SK-N-SH (cell line): ENCODE measurements at regions not wholly inside any gene's neighbourhood (a gene's known extent, or its start where the extent isn't known, plus 50 kb on each side); places are given as distances from the start of the nearest gene placed in this dataset.
A peak's percentile ranks its signal among the peaks of the same experiment; 100 is the strongest.

Experiments used
- CTCF ChIA-PET: fragments of 300-600, 350-600 bp; formaldehyde crosslinking; extraction: SDS; loops from one replicate; lab custom pipeline; 2021; lab: Yijun Ruan, JAX
- POLR2A ChIA-PET: fragments of 350-600 bp; sonication (Branson Sonifier 250); formaldehyde crosslinking; extraction: SDS; loops from one replicate; lab custom pipeline; 2020; ENCODE audit warnings: antibody characterized with exemption, inconsistent platforms; lab: Yijun Ruan, JAX
- DNase-seq: peaks from one replicate; pipeline ENCODE4 v3.0.0; 2012
- H2AFZ ChIP-seq: fragments of 200-600 bp; sonication (generic); 2 replicates; pipeline ENCODE4 v1.8.1; 2016; ENCODE audit warnings: antibody characterized with exemption, mild to moderate bottlenecking, low read depth
- H3F3A ChIP-seq: fragments of 200-600 bp; sonication (generic); replicated peaks from 2 replicates; pipeline ENCODE3; 2016; ENCODE audit warnings: antibody characterized with exemption, mild to moderate bottlenecking; ENCODE audit not compliant: insufficient read depth
- H3K27ac ChIP-seq, 2 experiments: fragments of 200-500 bp in 1 of 2; fragments of 200-600 bp in 1 of 2; sonication (Bioruptor generic) in 1 of 2; sonication (generic), shearing (Covaris generic) in 1 of 2; 2 replicates each; pipeline versions ENCODE4 v1.5.1 to v1.6.1; 2014 to 2016; ENCODE audit warnings: low read depth in 2 of 2, inconsistent platforms in 1 of 2, low read length in 1 of 2, mild to moderate bottlenecking in 1 of 2, mixed read lengths in 1 of 2
- H3K27me3 ChIP-seq: fragments of 200-600 bp; sonication (generic), shearing (Covaris generic); 2 replicates; pipeline ENCODE4 v1.6.1; 2016; ENCODE audit warnings: mixed run types; ENCODE audit not compliant: insufficient read depth
- H3K36me3 ChIP-seq, 2 experiments: fragments of 200-500 bp in 1 of 2; fragments of 200-600 bp in 1 of 2; sonication (Bioruptor generic) in 1 of 2; sonication (generic) in 1 of 2; replicated peaks in 1 of 2; 2 replicates each; pipeline versions ENCODE3 to v1.5.1; 2014 to 2016; ENCODE audit warnings: low read length in 1 of 2, mild to moderate bottlenecking in 1 of 2; ENCODE audit not compliant: insufficient read depth in 2 of 2, control insufficient read depth in 1 of 2
- H3K4me1 ChIP-seq, 2 experiments: fragments of 200-500 bp in 1 of 2; fragments of 200-600 bp in 1 of 2; sonication (Bioruptor generic) in 1 of 2; sonication (generic), shearing (Covaris generic) in 1 of 2; 2 replicates each; pipeline versions ENCODE4 v1.5.1 to v1.6.1; 2014 to 2016; ENCODE audit warnings: low read depth in 1 of 2, low read length in 1 of 2, mixed run types in 1 of 2; ENCODE audit not compliant: insufficient read depth in 2 of 2, control insufficient read depth in 1 of 2
- H3K4me2 ChIP-seq: fragments of 200-600 bp; sonication (generic), shearing (Covaris generic); 2 replicates; pipeline ENCODE4 v1.6.1; 2017; ENCODE audit warnings: mixed run types
- H3K4me3 ChIP-seq, 2 experiments: fragments of 200-500 bp in 1 of 2; fragments of 200-600 bp in 1 of 2; sonication (Bioruptor generic) in 1 of 2; sonication (generic), shearing (Covaris generic) in 1 of 2; 2 replicates each; pipeline versions ENCODE4 v1.5.1 to v1.8.1; 2014 to 2016; ENCODE audit warnings: low read depth in 2 of 2, inconsistent platforms in 1 of 2, low read length in 1 of 2, mild to moderate bottlenecking in 1 of 2, mixed read lengths in 1 of 2, moderate library complexity in 1 of 2
- H3K79me2 ChIP-seq: fragments of 200-600 bp; sonication (generic); 2 replicates; pipeline ENCODE4 v1.8.1; 2017; ENCODE audit warnings: mild to moderate bottlenecking; ENCODE audit not compliant: insufficient read depth
- H3K9ac ChIP-seq: fragments of 200-600 bp; sonication (generic); 2 replicates; pipeline ENCODE4 v1.6.1; 2017; ENCODE audit warnings: mixed run types
- H3K9me2 ChIP-seq: fragments of 200-600 bp; sonication (generic); 2 replicates; pipeline ENCODE4 v1.6.1; 2017; ENCODE audit warnings: mixed run types
- H3K9me3 ChIP-seq: fragments of 200-600 bp; sonication (generic); 2 replicates; pipeline ENCODE4 v1.6.1; 2017; ENCODE audit warnings: mixed run types, mild to moderate bottlenecking, moderate library complexity
- H4K20me1 ChIP-seq: fragments of 200-600 bp; sonication (generic); 2 replicates; pipeline ENCODE4 v1.6.1; 2017; ENCODE audit warnings: mild to moderate bottlenecking, mixed run types; ENCODE audit not compliant: insufficient read depth
- FOSL2 ChIP-seq: IDR thresholded peaks from 2 replicates; pipeline ENCODE4 v1.4.0; 2012; ENCODE audit warnings: low read depth, mild to moderate bottlenecking, moderate library complexity, borderline replicate concordance
- MEF2A ChIP-seq: IDR thresholded peaks from 2 replicates; pipeline ENCODE4 v1.4.0; 2012; ENCODE audit warnings: low read depth, borderline replicate concordance
- MXI1 ChIP-seq: IDR thresholded peaks from 2 replicates; pipeline ENCODE4 v1.6.1; 2012; ENCODE audit warnings: mild to moderate bottlenecking, low read depth, low read length, improper control_type of control experiment
- NRF1 ChIP-seq: IDR thresholded peaks from 2 replicates; pipeline ENCODE4 v1.6.1; 2012; ENCODE audit warnings: low read depth, mild to moderate bottlenecking, low read length
- PBX3 ChIP-seq: IDR thresholded peaks from 2 replicates; pipeline ENCODE4; 2012
- RCOR1 ChIP-seq: fragments of 150-350 bp; IDR thresholded peaks from 2 replicates; pipeline ENCODE4 v1.6.1; 2017; ENCODE audit warnings: antibody characterized with exemption, low read length
- REST ChIP-seq: IDR thresholded peaks from 2 replicates; pipeline ENCODE4 v1.6.1; 2012; ENCODE audit warnings: mild to moderate bottlenecking, low read depth, low read length, moderate library complexity
- RFX5 ChIP-seq: IDR thresholded peaks from 2 replicates; pipeline ENCODE4 v1.6.1; 2012; ENCODE audit warnings: mild to moderate bottlenecking, improper control_type of control experiment, low read length
- WGBS: methylation state at CpG from one replicate; pipeline ENCODE4 v1.1.6; 2017; ENCODE audit warnings: low lambda C conversion rate; 5-methylcytosine and 5-hydroxymethylcytosine counted together
- TF ChIP-seq, protein P1 (sequence below): fragments of 200-600 bp; sonication (generic); IDR thresholded peaks from 2 replicates; pipeline ENCODE4 v1.6.1; 2017; ENCODE audit warnings: antibody characterized with exemption, mild to moderate bottlenecking, moderate library complexity

- no peak for TF ChIP-seq RFX5
- no peak for TF ChIP-seq MXI1
- TF ChIP-seq FOSL2: peak; percentile 49; the same call in 1 of the 2 replicates
- no peak for TF ChIP-seq NRF1
- TF ChIP-seq, protein P1, sequence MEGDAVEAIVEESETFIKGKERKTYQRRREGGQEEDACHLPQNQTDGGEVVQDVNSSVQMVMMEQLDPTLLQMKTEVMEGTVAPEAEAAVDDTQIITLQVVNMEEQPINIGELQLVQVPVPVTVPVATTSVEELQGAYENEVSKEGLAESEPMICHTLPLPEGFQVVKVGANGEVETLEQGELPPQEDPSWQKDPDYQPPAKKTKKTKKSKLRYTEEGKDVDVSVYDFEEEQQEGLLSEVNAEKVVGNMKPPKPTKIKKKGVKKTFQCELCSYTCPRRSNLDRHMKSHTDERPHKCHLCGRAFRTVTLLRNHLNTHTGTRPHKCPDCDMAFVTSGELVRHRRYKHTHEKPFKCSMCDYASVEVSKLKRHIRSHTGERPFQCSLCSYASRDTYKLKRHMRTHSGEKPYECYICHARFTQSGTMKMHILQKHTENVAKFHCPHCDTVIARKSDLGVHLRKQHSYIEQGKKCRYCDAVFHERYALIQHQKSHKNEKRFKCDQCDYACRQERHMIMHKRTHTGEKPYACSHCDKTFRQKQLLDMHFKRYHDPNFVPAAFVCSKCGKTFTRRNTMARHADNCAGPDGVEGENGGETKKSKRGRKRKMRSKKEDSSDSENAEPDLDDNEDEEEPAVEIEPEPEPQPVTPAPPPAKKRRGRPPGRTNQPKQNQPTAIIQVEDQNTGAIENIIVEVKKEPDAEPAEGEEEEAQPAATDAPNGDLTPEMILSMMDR: peak; percentile 86
Measured at GRCh38 chr12:123043536-123044001, 63.1 kb downstream of the ARL6IP4 start (continued).

DNA sequence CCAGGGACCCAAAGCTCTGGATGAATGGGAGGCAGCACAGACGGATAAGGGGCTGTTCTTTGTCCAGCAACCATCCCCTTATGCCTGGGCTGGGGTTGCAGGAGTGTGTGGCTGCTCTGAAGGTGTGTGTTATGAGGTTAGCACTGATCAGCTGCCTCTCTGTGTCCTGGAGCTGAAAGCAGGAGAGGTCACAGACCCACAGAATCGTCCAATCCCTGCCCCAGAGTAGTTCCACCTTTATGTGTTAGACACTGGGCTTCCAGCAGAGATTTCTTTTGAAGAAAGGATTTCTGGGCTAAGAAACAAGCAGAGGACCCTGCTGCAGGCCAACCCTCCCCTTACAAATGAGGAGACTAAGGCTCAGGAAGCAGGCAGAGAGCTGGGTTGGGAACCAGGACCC lies 62.4 kb downstream of the ARL6IP4 start:
- H3K9me2 ChIP-seq: no peaks in the 10 kb centered on the region
- no peak overlapping the region for H2AFZ ChIP-seq
- no peaks in the 10 kb centered on the region for H4K20me1 ChIP-seq
- TF ChIP-seq MEF2A: no peak
- TF ChIP-seq RCOR1: no peak
- TF ChIP-seq NRF1: no peak
- no peak for TF ChIP-seq PBX3
- TF ChIP-seq REST: no peak
- TF ChIP-seq, all 33 proteins: peak for 0
- ChIA-PET POLR2A (interaction anchor here (0.8 to 1.0 kb wide), 2 partner anchors 190 to 200 kb away, joined by 3 to 6 read pairs; partner anchors contain the start of genes MPHOSPH9 and MTRFR), CTCF (interaction anchor here (0.6 to 9.0 kb wide), 34 partner anchors 10 to 539 kb away, joined by 3 to 88 read pairs (median 4); partner anchors contain the start of genes MPHOSPH9 and MTRFR)
- Histone ChIP-seq H3K79me2 (no peaks in the 10 kb centered on the region; the same call in 1 of the 2 replicates), H3K4me1 (peaks cover 7 to 31% of the 10 kb centered on the region in 2 experiments; a peak in 2 of 4 replicates), H3K9ac (no peak overlapping the region), H3K36me3 (no peaks in the 10 kb centered on the region), H3F3A (peaks cover 8% of the 10 kb centered on the region), H3K9me3 (no peaks in the 10 kb centered on the region), H3K27me3 (no peaks in the 10 kb centered on the region), H3K27ac (no peak overlapping the region; a peak in 1 of 4 replicates), H3K4me2 (no peak overlapping the region), H3K4me3 (no peak overlapping the region)
- WGBS: 95% methylated on average over 2 of the region's 2 CpGs
- no peak for DNase-seq
